Stimulated activated CD8-positive, alpha-beta memory T cell treated with anti-CD3 and anti-CD28 coated beads, Interleukin-12 subunit alpha, Interleukin-12 subunit beta, amount 100 ng/mL, for 24 hours (primary cell): ENCODE measurements at regions not wholly inside any gene's neighbourhood (a gene's known extent, or its start where the extent isn't known, plus 50 kb on each side); places are given as distances from the start of the nearest gene placed in this dataset.
"Not testable (repeated sequence)": the region's sequence is repeated elsewhere in the genome, so short reads cannot be mapped to it uniquely, and the experiment has no call there.

Experiments
- DNase-seq: peaks from one replicate; pipeline ENCODE4 v3.0.0-alpha.2; 2020; ENCODE audit errors: extremely low read depth

DNA sequence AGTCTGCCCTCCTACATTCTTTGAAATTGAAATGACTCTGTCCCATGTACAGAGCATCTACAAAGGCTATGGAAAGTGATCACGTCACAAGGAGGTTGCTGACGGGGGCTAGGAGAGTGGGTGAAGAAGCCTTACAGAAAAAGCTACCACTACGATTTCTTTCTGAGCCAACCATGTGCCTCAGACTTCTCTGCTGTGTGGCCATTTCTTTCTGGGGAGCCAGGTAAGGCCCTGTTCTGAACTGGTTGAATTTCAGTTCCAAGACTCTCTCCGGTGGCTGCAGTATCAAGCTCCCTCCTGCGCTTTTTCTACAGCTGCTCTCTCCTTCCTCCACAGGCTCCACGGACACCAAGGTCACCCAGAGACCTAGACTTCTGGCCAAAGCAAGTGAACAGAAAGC, 112.5 kb upstream of the PRSS1 start:
- DNase-seq = no peak

GRCh38 chr7:142636107-142636506, 113.2 kb upstream of the PRSS1 start:
- not testable (repeated sequence) for DNase-seq

GRCh38 chr7:142632271-142633134, 116.8 kb upstream of the PRSS1 start:
- peak; percentile 14 for DNase-seq

DNA sequence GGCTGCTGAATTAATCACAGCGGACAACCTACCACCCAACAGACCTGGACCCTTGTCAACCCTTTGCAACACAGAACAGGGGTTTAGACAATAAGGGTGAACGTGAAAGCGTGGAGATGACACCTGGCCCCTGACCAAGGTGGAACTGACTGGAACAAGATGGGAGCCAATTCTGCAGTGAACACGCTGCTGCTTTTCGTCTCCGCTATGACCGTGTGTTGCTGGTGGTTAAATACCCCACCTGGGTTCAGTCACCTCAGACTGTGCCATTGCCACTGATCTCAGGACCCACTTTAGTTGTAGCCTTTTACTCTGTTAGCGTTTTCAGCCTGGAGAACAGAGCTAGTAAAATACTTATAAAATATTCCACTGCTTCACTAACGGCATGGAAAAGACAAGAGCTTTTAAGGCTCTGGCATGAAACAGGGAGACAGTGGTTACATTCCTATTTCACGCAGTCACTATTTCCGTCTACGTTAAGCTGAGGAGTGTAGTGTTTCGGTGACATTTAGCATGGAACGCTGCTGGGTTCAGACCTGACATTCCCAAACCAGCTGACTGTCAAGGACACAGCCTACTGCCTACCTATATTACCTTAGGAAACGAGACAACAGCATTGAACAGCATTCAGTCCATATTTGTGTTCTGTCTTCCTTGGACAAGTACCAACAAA, 119.5 kb upstream of the PRSS1 start:
- no peak for DNase-seq

DNA sequence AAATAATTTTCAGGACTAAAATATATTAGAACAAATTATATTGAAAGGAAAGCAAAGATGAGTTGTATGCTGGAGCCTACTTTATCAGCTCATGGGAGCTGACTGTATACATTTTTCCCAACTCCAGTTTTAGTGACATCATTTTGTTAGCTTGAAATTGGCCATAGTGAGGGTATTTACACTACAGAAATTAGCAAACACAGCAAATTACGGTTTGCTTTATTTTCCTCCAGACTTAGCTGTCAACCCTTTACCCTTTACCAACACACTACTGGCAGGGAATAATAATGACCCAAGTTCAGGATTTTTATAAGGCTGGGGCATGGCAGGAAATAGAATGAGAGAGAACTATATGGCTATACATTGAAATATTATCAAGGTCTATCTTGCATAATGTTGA, 120.3 kb upstream of the PRSS1 start:
- DNase-seq = no peak

GRCh38 chr7:142627223-142627622, 122.0 kb upstream of the PRSS1 start:
- not testable (repeated sequence) for DNase-seq

GRCh38 chr7:142626420-142627035, 122.7 kb upstream of the PRSS1 start:
- peak; percentile 22 for DNase-seq

- DNase-seq = not testable (repeated sequence)
These were observed 124.1 kb upstream of the PRSS1 start for GRCh38 chr7:142625216-142625615.

DNA sequence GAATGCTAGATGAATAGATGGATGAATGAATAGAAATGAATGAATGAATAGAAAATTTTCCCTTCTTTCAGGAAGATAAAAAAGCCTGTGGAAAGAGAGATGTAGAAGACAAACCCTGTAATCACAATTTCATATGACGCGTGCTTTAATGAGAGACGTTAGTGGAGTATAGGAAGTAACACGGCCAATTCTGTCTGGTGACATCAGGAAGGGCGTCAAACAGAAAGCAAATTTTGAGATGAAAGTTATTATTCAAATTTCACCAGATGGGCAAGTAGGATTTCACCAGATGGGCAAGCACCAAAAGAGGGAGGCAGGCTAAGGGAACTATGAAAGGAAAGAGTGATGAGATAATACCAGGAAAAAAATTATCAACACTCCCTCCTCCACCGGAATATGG, 128.9 kb upstream of the PRSS1 start:
- no peak for DNase-seq

DNA sequence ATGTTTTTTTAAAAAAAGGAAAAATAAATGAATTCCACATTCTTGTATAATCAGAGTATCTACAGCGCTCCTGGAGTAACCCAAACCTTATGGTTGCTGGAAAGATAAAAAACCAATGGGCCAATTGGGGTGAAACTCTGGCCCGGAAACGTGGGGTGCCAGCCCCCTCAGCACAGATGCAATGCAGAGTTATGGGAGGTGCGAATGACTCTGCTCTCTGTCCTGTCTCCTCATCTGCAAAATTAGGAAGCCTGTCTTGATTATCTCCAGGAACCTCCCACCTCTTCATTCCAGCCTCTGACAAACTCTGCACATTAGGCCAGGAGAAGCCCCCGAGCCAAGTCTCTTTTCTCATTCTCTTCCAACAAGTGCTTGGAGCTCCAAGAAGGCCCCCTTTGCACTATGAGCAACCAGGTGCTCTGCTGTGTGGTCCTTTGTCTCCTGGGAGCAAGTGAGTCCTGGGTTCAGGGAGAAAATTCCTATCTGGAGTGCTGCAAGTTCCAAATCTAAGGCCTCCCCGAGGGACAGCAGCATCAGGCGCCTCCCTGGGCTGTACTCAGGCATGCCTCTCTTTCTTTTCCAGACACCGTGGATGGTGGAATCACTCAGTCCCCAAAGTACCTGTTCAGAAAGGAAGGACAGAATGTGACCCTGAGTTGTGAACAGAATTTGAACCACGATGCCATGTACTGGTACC, 130.5 kb upstream of the PRSS1 start:
- DNase-seq = no peak

- no peak for DNase-seq
These were observed 132.4 kb upstream of the PRSS1 start for GRCh38 chr7:142616842-142617241.

DNA sequence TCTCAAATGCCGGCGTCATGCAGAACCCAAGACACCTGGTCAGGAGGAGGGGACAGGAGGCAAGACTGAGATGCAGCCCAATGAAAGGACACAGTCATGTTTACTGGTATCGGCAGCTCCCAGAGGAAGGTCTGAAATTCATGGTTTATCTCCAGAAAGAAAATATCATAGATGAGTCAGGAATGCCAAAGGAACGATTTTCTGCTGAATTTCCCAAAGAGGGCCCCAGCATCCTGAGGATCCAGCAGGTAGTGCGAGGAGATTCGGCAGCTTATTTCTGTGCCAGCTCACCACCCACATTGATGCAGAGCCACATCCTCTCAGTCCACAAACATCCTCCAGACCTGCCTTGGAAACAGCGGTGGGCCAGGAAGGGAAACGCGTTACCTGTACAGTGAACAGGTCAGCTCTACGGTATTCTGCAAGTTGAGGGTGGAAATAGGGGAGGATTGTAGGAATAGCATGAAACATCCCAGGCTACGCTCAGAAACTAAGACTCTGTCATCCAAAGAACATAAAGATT, 133.1 kb upstream of the PRSS1 start:
- DNase-seq = no peak

GRCh38 chr7:142615508-142615907, 133.8 kb upstream of the PRSS1 start:
- DNase-seq = no peak

DNA sequence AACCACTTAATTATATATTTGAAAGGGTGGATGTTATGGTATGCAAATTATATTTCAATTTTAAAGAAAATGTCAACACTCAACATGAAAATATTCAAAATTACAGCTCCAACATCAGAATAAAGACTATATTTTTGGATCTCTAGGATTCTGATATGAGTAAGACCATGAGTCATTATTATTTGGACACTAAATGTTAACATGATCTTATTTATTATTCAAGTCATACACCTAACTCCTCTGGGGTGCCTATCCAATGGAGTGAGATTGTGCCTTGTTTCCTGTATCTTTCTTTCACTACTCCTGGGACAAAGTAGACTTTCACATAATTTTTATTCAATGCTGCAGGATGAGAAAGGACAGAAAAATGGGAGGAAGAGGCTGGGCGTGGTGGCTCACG, 135.2 kb upstream of the PRSS1 start:
- DNase-seq = no peak

DNA sequence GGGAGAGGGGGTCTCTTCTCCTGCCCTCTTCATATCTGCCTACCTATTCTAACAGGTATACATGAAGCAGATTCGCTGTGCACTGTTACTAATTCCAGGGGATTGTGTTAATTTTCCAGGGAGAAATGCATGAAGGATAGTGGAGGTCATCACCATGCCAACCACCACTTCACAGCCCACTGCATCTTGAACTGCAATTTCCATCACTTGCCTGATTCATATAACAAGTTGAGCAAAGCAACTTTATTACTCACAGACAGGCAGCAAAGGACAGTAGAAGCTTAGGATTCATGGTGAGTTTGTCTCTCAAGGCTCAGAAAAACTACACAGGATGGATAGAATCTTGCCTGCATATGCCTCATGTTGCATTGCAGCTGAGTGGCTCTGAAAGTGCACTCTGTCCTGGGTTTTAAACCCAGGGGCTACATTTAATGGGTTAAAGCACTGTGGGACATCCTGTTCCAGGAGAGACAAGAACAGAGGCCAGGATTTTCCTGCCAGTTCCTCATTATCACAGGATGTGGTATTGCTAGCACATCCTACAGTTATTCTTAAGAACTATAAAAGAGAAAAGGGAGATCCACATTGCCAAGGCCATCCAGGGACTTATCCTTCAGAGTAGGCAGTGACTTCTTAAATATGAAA, 136.9 kb upstream of the PRSS1 start:
- no peak for DNase-seq

GRCh38 chr7:142611566-142612236, 137.6 kb upstream of the PRSS1 start:
- DNase-seq = no peak

GRCh38 chr7:142608630-142609428, 140.4 kb upstream of the PRSS1 start:
- DNase-seq = no peak

DNA sequence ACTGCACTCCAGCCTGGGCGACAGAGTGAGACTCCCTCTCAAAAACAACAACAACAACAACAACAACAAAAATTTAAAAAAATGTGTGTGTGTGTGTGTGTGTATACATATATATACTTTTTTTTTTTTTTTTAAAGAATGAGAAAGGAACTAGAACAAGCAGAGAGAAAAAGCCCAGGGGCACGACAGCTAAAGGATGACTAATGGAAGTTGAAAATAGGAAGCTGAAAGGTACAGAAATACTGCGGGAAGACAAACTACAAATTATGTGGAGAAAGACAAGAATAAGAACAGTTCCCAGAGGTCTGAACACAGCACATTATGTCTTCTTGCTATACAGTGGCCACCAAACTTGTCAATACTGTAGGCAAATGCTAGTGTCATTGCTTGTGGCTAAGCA, 141.9 kb upstream of the PRSS1 start:
- DNase-seq = no peak

DNA sequence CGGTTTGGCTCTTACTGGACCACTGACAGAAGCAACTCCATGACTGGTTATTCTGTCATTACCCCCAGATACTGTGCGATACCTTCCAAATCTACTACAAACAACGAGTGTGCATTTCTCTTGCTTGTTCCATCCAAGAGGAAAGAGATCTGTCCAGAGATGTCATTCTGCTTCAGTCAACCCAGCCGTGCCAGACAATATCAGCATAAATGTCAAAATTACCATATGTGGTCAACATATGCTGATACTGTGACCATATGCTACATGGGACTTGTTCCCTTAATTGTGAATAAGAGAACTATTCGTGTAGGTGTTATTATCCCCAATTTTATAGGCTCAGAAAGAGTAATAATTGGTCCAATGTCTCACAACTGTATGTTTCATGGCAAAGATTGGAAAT, 143.2 kb upstream of the PRSS1 start:
- no peak for DNase-seq

GRCh38 chr7:142604671-142605070, 144.6 kb upstream of the PRSS1 start:
- no peak for DNase-seq
